GM12891 (cell line): ENCODE measurements at regions not wholly inside any gene's neighbourhood (a gene's known extent, or its start where the extent isn't known, plus 50 kb on each side); places are given as distances from the start of the nearest gene placed in this dataset.
"Not testable (repeated sequence)": the region's sequence is repeated elsewhere in the genome, so short reads cannot be mapped to it uniquely, and the experiment has no call there.

Experiments used
- DNase-seq: peaks from one replicate; pipeline ENCODE4 v3.0.0; 2011; ENCODE audit warnings: low spot score; ENCODE audit not compliant: insufficient read length
- FAIRE-seq: peaks from 2 replicates; lab custom pipeline; 2011; peaks lifted over from hg19 to GRCh38; lab: Jason Lieb, UNC
- PAX5 ChIP-seq: IDR thresholded peaks from 2 replicates; pipeline ENCODE4 v1.6.1; 2011; ENCODE audit warnings: low read length, moderate library complexity, mild to moderate bottlenecking; ENCODE audit not compliant: insufficient read depth, severe bottlenecking
- POLR2A ChIP-seq: IDR thresholded peaks from 2 replicates; pipeline ENCODE4 v1.6.1; 2011; ENCODE audit warnings: low read depth, low read length, control low read depth
- POLR2AphosphoS5 ChIP-seq: IDR thresholded peaks from 2 replicates; pipeline ENCODE4 v1.6.1; 2011; ENCODE audit warnings: low read depth, low read length, control low read depth
- POU2F2 ChIP-seq: IDR thresholded peaks from 2 replicates; pipeline ENCODE4 v1.6.1; 2011; ENCODE audit warnings: low read depth, mild to moderate bottlenecking, control low read depth, low read length, moderate library complexity
- SPI1 ChIP-seq: IDR thresholded peaks from 2 replicates; pipeline ENCODE4 v1.6.1; 2011; ENCODE audit warnings: low read depth, low read length, control low read depth
- TAF1 ChIP-seq: IDR thresholded peaks from 2 replicates; pipeline ENCODE4 v1.6.1; 2011; ENCODE audit warnings: low read depth, low read length, control low read depth

DNA sequence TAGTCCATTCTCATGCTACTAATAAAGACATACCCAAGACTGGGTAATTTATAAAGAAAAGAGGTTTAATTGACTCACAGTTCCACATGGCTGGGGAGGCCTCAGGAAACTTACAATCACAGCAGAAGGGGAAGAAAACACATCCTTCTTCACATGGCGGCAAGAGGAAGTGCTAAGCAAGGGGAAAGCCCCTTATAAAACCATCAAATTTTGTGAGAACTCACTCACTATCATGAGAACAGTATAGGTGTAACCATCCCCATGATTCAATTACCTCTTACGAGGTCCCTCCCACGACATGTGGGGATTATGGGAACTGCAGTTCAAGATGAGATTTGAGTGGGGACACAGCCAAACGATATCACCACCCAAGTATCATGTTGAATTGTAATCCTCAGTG is 52.7 kb upstream of the FOXO6 start:
- TF ChIP-seq SPI1 = peak; percentile 54
- DNase-seq, FAIRE-seq: not testable (repeated sequence)

- FAIRE-seq (no peak), DNase-seq (no peak)
- TF ChIP-seq SPI1 (no peak), POU2F2 (no peak), POLR2A (no peak), PAX5 (no peak), POLR2AphosphoS5 (no peak), TAF1 (no peak)
These were observed 55.5 kb upstream of the FOXO6 start for GRCh38 chr1:41305576-41306363.

GRCh38 chr1:41296506-41296905 is 54.4 kb upstream of the SCMH1 start:
- TF ChIP-seq POU2F2 (no peak), POLR2AphosphoS5 (no peak), TAF1 (no peak), SPI1 (peak; percentile 32; the same call in 1 of the 2 replicates), POLR2A (no peak), PAX5 (no peak)
- no peak for DNase-seq
- FAIRE-seq = no peak

DNA sequence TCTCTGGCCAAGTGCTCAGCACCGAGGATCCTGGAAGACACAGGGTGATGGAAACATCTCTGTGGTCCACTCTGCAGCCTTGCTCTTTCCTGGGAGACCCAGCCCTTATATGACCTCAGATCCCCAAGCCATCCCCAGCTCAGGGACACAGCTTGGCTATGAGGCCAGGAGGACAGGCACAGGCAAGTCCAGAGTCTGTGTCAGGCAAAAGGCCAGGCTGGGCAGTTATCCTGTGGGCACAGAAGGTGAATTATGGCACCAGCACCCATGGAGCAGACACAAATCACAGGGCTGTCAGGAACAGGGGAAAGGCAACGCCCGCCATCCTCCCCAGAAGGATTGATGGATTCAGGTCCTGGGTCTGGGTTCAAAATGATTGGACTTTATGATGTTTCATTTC is 52.1 kb upstream of the SCMH1 start:
- TF ChIP-seq POLR2AphosphoS5 (no peak), POU2F2 (no peak), SPI1 (no peak), TAF1 (no peak), PAX5 (no peak), POLR2A (no peak)
- FAIRE-seq (no peak), DNase-seq (no peak)

GRCh38 chr1:41293779-41294178 is 51.7 kb upstream of the SCMH1 start:
- FAIRE-seq (no peak), DNase-seq (no peak)
- no peak for TF ChIP-seq SPI1
